GM12878 (cell line): ENCODE measurements at regions not wholly inside any gene's neighbourhood (a gene's known extent, or its start where the extent isn't known, plus 50 kb on each side); places are given as distances from the start of the nearest gene placed in this dataset.

Experiments
- CEBPZ ChIP-seq: fragments of 150-350 bp; IDR thresholded peaks from 2 replicates; pipeline ENCODE4 v1.6.1; 2016; ENCODE audit warnings: low read depth, low read length
- ELK1 ChIP-seq: IDR thresholded peaks from 2 replicates; pipeline ENCODE4 v1.6.1; 2012; ENCODE audit warnings: low read depth, low read length, improper control_type of control experiment
- EP300 ChIP-seq, 2 experiments: fragments of 150-350 bp in 1 of 2; IDR thresholded peaks; 2 replicates each; pipeline ENCODE4 v1.6.1; 2011 to 2012; ENCODE audit warnings: low read depth in 2 of 2, low read length in 2 of 2, borderline replicate concordance in 1 of 2, improper control_type of control experiment in 1 of 2, inconsistent platforms in 1 of 2; ENCODE audit not compliant: control insufficient read depth in 1 of 2
- EZH2 ChIP-seq: IDR thresholded peaks from 2 replicates; pipeline ENCODE4 v1.6.1; 2012; ENCODE audit warnings: low read depth, mild to moderate bottlenecking, control low read depth, inconsistent platforms, low read length, borderline replicate concordance; ENCODE audit not compliant: control insufficient read depth
- FOS ChIP-seq: IDR thresholded peaks from 3 replicates; pipeline ENCODE4 v1.6.1; 2011; ENCODE audit warnings: borderline replicate concordance; ENCODE audit not compliant: insufficient read length; ENCODE audit errors: extremely low read depth
- NFIC ChIP-seq: IDR thresholded peaks from 2 replicates; pipeline ENCODE4 v1.6.1; 2012; ENCODE audit warnings: low read depth, mild to moderate bottlenecking, inconsistent platforms, low read length, moderate library complexity
- PAX8 ChIP-seq: fragments of 450-650 bp; IDR thresholded peaks from 2 replicates; pipeline ENCODE4 v1.6.1; 2017; ENCODE audit warnings: mild to moderate bottlenecking, moderate library complexity
- POLR2AphosphoS2 ChIP-seq: IDR thresholded peaks from 2 replicates; pipeline ENCODE4 v1.6.1; 2011; ENCODE audit warnings: low read depth, mild to moderate bottlenecking, low read length, improper control_type of control experiment, moderate library complexity
- TCF12 ChIP-seq: IDR thresholded peaks from 2 replicates; pipeline ENCODE4 v1.6.1; 2011; ENCODE audit warnings: low read depth, mild to moderate bottlenecking, low read length
- ZNF384 ChIP-seq: IDR thresholded peaks from 2 replicates; pipeline ENCODE4 v1.6.1; 2012; ENCODE audit warnings: low read depth, mild to moderate bottlenecking, low read length, improper control_type of control experiment, borderline replicate concordance
- TF ChIP-seq, protein P1 (sequence below), 3 experiments: IDR thresholded peaks in 2 of 3; conservative IDR thresholded peaks in 1 of 3; 2 replicates each; pipeline ENCODE4 v1.5.1; 2011; ENCODE audit warnings: low read depth in 3 of 3, low read length in 3 of 3, mild to moderate bottlenecking in 3 of 3, control low read depth in 2 of 3, moderate library complexity in 2 of 3, inconsistent platforms in 1 of 3, mixed read lengths in 1 of 3; ENCODE audit not compliant: control insufficient read depth in 2 of 3, insufficient read depth in 1 of 3; ENCODE audit errors: extremely low read depth in 1 of 3
- TF ChIP-seq, protein P2 (sequence below): IDR thresholded peaks from 2 replicates; pipeline ENCODE4 v1.6.1; 2012; ENCODE audit warnings: low read depth, low read length, improper control_type of control experiment
- TF ChIP-seq, protein P3 (sequence below): IDR thresholded peaks from 2 replicates; pipeline ENCODE4 v1.6.1; 2011; ENCODE audit warnings: low read depth, low read length, improper control_type of control experiment, borderline replicate concordance
- TF ChIP-seq, protein P4 (sequence below): fragments of 450-650 bp; IDR thresholded peaks from 2 replicates; pipeline ENCODE4 v1.6.1; 2017; ENCODE audit warnings: mild to moderate bottlenecking

- TF ChIP-seq POLR2AphosphoS2 (no peak), CEBPZ (no peak), FOS (no peak), PAX8 (no peak), ELK1 (no peak), EZH2 (no peak), TCF12 (no peak), ZNF384 (no peak), NFIC (no peak), EP300 (IDR thresholded peaks at IDR 0.05; ENCODE audit: borderline replicate concordance in 1 of 2, control insufficient read depth in 1 of 2, low read depth in 2 of 2, low read length in 2 of 2) (no peak)
- TF ChIP-seq, protein P1, sequence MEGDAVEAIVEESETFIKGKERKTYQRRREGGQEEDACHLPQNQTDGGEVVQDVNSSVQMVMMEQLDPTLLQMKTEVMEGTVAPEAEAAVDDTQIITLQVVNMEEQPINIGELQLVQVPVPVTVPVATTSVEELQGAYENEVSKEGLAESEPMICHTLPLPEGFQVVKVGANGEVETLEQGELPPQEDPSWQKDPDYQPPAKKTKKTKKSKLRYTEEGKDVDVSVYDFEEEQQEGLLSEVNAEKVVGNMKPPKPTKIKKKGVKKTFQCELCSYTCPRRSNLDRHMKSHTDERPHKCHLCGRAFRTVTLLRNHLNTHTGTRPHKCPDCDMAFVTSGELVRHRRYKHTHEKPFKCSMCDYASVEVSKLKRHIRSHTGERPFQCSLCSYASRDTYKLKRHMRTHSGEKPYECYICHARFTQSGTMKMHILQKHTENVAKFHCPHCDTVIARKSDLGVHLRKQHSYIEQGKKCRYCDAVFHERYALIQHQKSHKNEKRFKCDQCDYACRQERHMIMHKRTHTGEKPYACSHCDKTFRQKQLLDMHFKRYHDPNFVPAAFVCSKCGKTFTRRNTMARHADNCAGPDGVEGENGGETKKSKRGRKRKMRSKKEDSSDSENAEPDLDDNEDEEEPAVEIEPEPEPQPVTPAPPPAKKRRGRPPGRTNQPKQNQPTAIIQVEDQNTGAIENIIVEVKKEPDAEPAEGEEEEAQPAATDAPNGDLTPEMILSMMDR (IDR thresholded peaks at IDR 0.05 in 2 of 3, conservative IDR thresholded peaks at IDR 0.05 in 1 of 3; ENCODE audit: control insufficient read depth in 2 of 3, extremely low read depth in 1 of 3, insufficient read depth in 1 of 3, low read depth in 3 of 3, low read length in 3 of 3) = peak; percentile 66 to 74 (median 69)
- TF ChIP-seq, protein P2, sequence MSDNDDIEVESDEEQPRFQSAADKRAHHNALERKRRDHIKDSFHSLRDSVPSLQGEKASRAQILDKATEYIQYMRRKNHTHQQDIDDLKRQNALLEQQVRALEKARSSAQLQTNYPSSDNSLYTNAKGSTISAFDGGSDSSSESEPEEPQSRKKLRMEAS = no peak
- TF ChIP-seq, protein P3, sequence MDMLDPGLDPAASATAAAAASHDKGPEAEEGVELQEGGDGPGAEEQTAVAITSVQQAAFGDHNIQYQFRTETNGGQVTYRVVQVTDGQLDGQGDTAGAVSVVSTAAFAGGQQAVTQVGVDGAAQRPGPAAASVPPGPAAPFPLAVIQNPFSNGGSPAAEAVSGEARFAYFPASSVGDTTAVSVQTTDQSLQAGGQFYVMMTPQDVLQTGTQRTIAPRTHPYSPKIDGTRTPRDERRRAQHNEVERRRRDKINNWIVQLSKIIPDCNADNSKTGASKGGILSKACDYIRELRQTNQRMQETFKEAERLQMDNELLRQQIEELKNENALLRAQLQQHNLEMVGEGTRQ = no peak
- TF ChIP-seq, protein P4, sequence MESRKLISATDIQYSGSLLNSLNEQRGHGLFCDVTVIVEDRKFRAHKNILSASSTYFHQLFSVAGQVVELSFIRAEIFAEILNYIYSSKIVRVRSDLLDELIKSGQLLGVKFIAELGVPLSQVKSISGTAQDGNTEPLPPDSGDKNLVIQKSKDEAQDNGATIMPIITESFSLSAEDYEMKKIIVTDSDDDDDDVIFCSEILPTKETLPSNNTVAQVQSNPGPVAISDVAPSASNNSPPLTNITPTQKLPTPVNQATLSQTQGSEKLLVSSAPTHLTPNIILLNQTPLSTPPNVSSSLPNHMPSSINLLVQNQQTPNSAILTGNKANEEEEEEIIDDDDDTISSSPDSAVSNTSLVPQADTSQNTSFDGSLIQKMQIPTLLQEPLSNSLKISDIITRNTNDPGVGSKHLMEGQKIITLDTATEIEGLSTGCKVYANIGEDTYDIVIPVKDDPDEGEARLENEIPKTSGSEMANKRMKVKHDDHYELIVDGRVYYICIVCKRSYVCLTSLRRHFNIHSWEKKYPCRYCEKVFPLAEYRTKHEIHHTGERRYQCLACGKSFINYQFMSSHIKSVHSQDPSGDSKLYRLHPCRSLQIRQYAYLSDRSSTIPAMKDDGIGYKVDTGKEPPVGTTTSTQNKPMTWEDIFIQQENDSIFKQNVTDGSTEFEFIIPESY = no peak
Observed at GRCh38 chr12:89051065-89051677, 301.1 kb downstream of the DUSP6 start.
